ENCODE measurements at regions not wholly inside any gene's neighbourhood (a gene's known extent, or its start where the extent isn't known, plus 50 kb on each side); places are given as distances from the start of the nearest gene placed in this dataset.

DNA sequence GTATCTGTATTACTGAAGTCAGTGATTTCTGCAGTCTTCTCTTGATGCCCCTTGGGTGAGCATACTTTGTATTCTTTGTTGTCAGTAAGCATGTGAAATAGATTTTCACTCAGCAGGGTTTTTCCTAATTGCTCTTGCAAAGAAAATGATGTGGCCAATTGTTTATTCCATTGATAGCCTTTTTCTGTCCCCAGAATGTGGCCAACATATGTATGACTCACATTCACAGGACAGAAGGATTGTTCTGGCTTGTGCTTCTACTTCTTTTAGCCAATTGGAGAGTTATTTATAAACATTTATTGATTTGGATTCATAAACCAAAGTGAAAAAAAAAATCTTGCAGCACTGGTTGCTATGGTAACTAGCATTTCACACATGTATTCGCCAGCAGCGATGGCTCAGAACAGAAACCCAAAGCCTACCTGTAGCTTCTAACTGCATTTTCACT, 54.4 kb upstream of the RBM24 start:
- TF ChIP-seq MBNL3 (CRISPR knock-in tag; conservative IDR thresholded peaks at IDR 0.05) (no peak), SMAD3 (CRISPR knock-in tag; IDR thresholded peaks at IDR 0.05) (no peak), ATRX (CRISPR knock-in tag; IDR thresholded peaks at IDR 0.05; ENCODE audit: borderline replicate concordance) (no peak)
- TF ChIP-seq, protein P1, sequence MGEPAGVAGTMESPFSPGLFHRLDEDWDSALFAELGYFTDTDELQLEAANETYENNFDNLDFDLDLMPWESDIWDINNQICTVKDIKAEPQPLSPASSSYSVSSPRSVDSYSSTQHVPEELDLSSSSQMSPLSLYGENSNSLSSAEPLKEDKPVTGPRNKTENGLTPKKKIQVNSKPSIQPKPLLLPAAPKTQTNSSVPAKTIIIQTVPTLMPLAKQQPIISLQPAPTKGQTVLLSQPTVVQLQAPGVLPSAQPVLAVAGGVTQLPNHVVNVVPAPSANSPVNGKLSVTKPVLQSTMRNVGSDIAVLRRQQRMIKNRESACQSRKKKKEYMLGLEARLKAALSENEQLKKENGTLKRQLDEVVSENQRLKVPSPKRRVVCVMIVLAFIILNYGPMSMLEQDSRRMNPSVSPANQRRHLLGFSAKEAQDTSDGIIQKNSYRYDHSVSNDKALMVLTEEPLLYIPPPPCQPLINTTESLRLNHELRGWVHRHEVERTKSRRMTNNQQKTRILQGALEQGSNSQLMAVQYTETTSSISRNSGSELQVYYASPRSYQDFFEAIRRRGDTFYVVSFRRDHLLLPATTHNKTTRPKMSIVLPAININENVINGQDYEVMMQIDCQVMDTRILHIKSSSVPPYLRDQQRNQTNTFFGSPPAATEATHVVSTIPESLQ (CRISPR knock-in tag; conservative IDR thresholded peaks at IDR 0.05), result no peak
- TF ChIP-seq, protein P2, sequence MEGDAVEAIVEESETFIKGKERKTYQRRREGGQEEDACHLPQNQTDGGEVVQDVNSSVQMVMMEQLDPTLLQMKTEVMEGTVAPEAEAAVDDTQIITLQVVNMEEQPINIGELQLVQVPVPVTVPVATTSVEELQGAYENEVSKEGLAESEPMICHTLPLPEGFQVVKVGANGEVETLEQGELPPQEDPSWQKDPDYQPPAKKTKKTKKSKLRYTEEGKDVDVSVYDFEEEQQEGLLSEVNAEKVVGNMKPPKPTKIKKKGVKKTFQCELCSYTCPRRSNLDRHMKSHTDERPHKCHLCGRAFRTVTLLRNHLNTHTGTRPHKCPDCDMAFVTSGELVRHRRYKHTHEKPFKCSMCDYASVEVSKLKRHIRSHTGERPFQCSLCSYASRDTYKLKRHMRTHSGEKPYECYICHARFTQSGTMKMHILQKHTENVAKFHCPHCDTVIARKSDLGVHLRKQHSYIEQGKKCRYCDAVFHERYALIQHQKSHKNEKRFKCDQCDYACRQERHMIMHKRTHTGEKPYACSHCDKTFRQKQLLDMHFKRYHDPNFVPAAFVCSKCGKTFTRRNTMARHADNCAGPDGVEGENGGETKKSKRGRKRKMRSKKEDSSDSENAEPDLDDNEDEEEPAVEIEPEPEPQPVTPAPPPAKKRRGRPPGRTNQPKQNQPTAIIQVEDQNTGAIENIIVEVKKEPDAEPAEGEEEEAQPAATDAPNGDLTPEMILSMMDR (CRISPR knock-in tag; IDR thresholded peaks at IDR 0.05), result no peak

Measured in HepG2 (cell line).